Eye (tissue), 1 donor: ENCODE measurements at regions not wholly inside any gene's neighbourhood (a gene's known extent, or its start where the extent isn't known, plus 50 kb on each side); places are given as distances from the start of the nearest gene placed in this dataset.

Experiments used
- DNase-seq: peaks from one replicate; pipeline ENCODE4 v3.0.0-alpha.2; 2015

GRCh38 chr17:33481652-33482051, 188.6 kb upstream of the ASIC2 start:
- no peak for DNase-seq

GRCh38 chr17:33482636-33483035, 189.5 kb upstream of the ASIC2 start:
- no peak for DNase-seq

GRCh38 chr17:33484559-33484958, 191.5 kb upstream of the ASIC2 start:
- DNase-seq, result no peak

- DNase-seq, result no peak
Observed at GRCh38 chr17:33486135-33486885, 193.2 kb upstream of the ASIC2 start.

- DNase-seq, result no peak
Observed at GRCh38 chr17:33487187-33487879, 194.2 kb upstream of the ASIC2 start.

GRCh38 chr17:33491871-33492481, 198.9 kb upstream of the ASIC2 start:
- no peak for DNase-seq

- no peak for DNase-seq
Observed at GRCh38 chr17:33492731-33493265, 199.7 kb upstream of the ASIC2 start.

- no peak for DNase-seq
Observed at GRCh38 chr17:33493566-33493965, 200.5 kb upstream of the ASIC2 start.

- no peak for DNase-seq
Observed at GRCh38 chr17:33494151-33494550, 201.1 kb upstream of the ASIC2 start.

- no peak for DNase-seq
Observed at GRCh38 chr17:33497623-33498022, 204.5 kb upstream of the ASIC2 start.

- no peak for DNase-seq
Observed at GRCh38 chr17:33498069-33498468, 205.0 kb upstream of the ASIC2 start.

GRCh38 chr17:33499040-33499439, 205.9 kb upstream of the ASIC2 start:
- DNase-seq, result no peak

GRCh38 chr17:33500151-33500550, 207.1 kb upstream of the ASIC2 start:
- DNase-seq, result no peak

GRCh38 chr17:33501185-33501584, 208.1 kb upstream of the ASIC2 start:
- no peak for DNase-seq

- no peak for DNase-seq
Observed at GRCh38 chr17:33504571-33504970, 211.5 kb upstream of the ASIC2 start.

GRCh38 chr17:33506889-33507650, 214.0 kb upstream of the ASIC2 start:
- no peak for DNase-seq

- DNase-seq, result no peak
Observed at GRCh38 chr17:33508215-33508614, 215.1 kb upstream of the ASIC2 start.

- no peak for DNase-seq
Observed at GRCh38 chr17:33509331-33509730, 216.2 kb upstream of the ASIC2 start.

GRCh38 chr17:33511670-33512069, 218.6 kb upstream of the ASIC2 start:
- no peak for DNase-seq

- DNase-seq, result no peak
Observed at GRCh38 chr17:33512113-33512512, 219.0 kb upstream of the ASIC2 start.

- no peak for DNase-seq
Observed at GRCh38 chr17:33513769-33514168, 220.7 kb upstream of the ASIC2 start.

- DNase-seq, result no peak
Observed at GRCh38 chr17:33514369-33514768, 221.3 kb upstream of the ASIC2 start.

- no peak for DNase-seq
Observed at GRCh38 chr17:33515974-33516373, 222.9 kb upstream of the ASIC2 start.
